GM12892 (cell line): ENCODE measurements at regions not wholly inside any gene's neighbourhood (a gene's known extent, or its start where the extent isn't known, plus 50 kb on each side); places are given as distances from the start of the nearest gene placed in this dataset.

Experiments used
- POLR2AphosphoS5 ChIP-seq: IDR thresholded peaks from 2 replicates; pipeline ENCODE4 v1.6.1; 2011; ENCODE audit warnings: low read depth, low read length, control low read depth
- TAF1 ChIP-seq: IDR thresholded peaks from 2 replicates; pipeline ENCODE4 v1.6.1; 2011; ENCODE audit warnings: low read depth, mild to moderate bottlenecking, control low read depth, low read length, borderline replicate concordance

- TF ChIP-seq POLR2AphosphoS5 (no peak), TAF1 (no peak)
Observed at GRCh38 chr2:76669966-76670465, 852.2 kb downstream of the LRRTM4 start.
